A673 (cell line): ENCODE measurements at regions not wholly inside any gene's neighbourhood (a gene's known extent, or its start where the extent isn't known, plus 50 kb on each side); places are given as distances from the start of the nearest gene placed in this dataset.

Experiments used
- CTCF ChIP-seq: fragments of 300-800, 200-600 bp; sonication (generic); conservative IDR thresholded peaks from 2 replicates; pipeline ENCODE4 v1.5.1; 2017; ENCODE audit warnings: low read depth, mild to moderate bottlenecking, antibody characterized with exemption, low read length, moderate library complexity, mixed read lengths
- EZH2 ChIP-seq: fragments of 200-600 bp; sonication (generic); IDR thresholded peaks from 2 replicates; pipeline ENCODE4 v1.6.1; 2017; ENCODE audit warnings: borderline replicate concordance, low read depth, mild to moderate bottlenecking, mixed read lengths, antibody characterized with exemption, low read length; ENCODE audit not compliant: poor library complexity, severe bottlenecking

DNA sequence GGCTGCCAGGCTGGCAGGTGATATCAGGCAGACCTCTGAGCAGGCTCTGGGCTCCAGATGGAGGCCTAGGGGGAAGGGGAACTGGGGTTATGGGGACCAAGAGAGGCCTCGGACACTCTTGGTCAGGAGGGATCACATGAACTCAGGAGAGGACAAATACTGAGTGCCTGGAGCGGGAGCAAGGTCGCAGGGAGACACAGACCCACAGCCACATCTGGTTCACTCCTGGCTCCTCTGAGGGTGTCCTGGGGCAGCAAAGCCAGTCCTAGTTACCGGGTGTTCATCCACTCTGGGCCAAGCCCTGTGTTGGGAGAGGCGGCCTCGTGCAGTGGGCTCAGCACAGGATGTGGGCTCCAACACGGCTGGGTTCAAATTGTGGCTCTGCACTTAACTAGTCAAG is 239.0 kb downstream of the PTPRU start:
- TF ChIP-seq CTCF (no peak), EZH2 (no peak)
